ENCODE measurements at regions not wholly inside any gene's neighbourhood (a gene's known extent, or its start where the extent isn't known, plus 50 kb on each side); places are given as distances from the start of the nearest gene placed in this dataset.

- Mint-ChIP-seq H3K4me3 (no peak overlapping the region), H3K4me1 (ENCODE audit: unreplicated experiment) (peaks cover 11% of the 10 kb centered on the region), H3K27ac (peak overlapping the region; percentile 30), H3K27me3 (no peaks in the 10 kb centered on the region), H3K36me3 (no peaks in the 10 kb centered on the region), H3K9me3 (no peaks in the 10 kb centered on the region)
- no peak for TF ChIP-seq CTCF (conservative IDR thresholded peaks at IDR 0.05)
- DNase-seq (ENCODE audit: extremely low spot score, unreplicated experiment) = no peak
These were observed 165.6 kb upstream of the MIR17HG start for GRCh38 chr13:91181892-91182291.

GRCh38 chr13:91184244-91184926, 163.1 kb upstream of the MIR17HG start:
- peaks cover 7% of the 10 kb centered on the region for H3K4me1 Mint-ChIP-seq (ENCODE audit: unreplicated experiment)
- no peaks in the 10 kb centered on the region for H3K36me3 Mint-ChIP-seq
- no peak for TF ChIP-seq CTCF (conservative IDR thresholded peaks at IDR 0.05)
- H3K9me3 Mint-ChIP-seq = no peaks in the 10 kb centered on the region
- H3K27ac Mint-ChIP-seq = no peak overlapping the region
- no peak for DNase-seq (ENCODE audit: extremely low spot score, unreplicated experiment)
- H3K27me3 Mint-ChIP-seq = no peaks in the 10 kb centered on the region
- no peak overlapping the region for H3K4me3 Mint-ChIP-seq

- Mint-ChIP-seq H3K4me1 (ENCODE audit: unreplicated experiment) (peaks cover 7% of the 10 kb centered on the region), H3K36me3 (no peaks in the 10 kb centered on the region), H3K4me3 (no peak overlapping the region), H3K27me3 (no peaks in the 10 kb centered on the region), H3K27ac (no peak overlapping the region), H3K9me3 (no peaks in the 10 kb centered on the region)
- no peak for DNase-seq (ENCODE audit: extremely low spot score, unreplicated experiment)
- peak; percentile 70 for TF ChIP-seq CTCF (conservative IDR thresholded peaks at IDR 0.05)
These were observed 162.1 kb upstream of the MIR17HG start for GRCh38 chr13:91185294-91185863.

GRCh38 chr13:91187522-91187921, 160.0 kb upstream of the MIR17HG start:
- H3K9me3 Mint-ChIP-seq = no peaks in the 10 kb centered on the region
- peaks cover 7% of the 10 kb centered on the region for H3K4me1 Mint-ChIP-seq (ENCODE audit: unreplicated experiment)
- no peaks in the 10 kb centered on the region for H3K36me3 Mint-ChIP-seq
- no peak overlapping the region for H3K27ac Mint-ChIP-seq
- TF ChIP-seq CTCF (conservative IDR thresholded peaks at IDR 0.05) = no peak
- no peaks in the 10 kb centered on the region for H3K27me3 Mint-ChIP-seq
- H3K4me3 Mint-ChIP-seq = no peak overlapping the region
- DNase-seq (ENCODE audit: extremely low spot score, unreplicated experiment) = no peak

- H3K4me3 Mint-ChIP-seq = no peak overlapping the region
- no peak for DNase-seq (ENCODE audit: extremely low spot score, unreplicated experiment)
- H3K9me3 Mint-ChIP-seq = peaks cover 5% of the 10 kb centered on the region
- no peak for TF ChIP-seq CTCF (conservative IDR thresholded peaks at IDR 0.05)
- H3K4me1 Mint-ChIP-seq (ENCODE audit: unreplicated experiment) = peaks cover 1% of the 10 kb centered on the region
- H3K27ac Mint-ChIP-seq = no peak overlapping the region
- no peaks in the 10 kb centered on the region for H3K36me3 Mint-ChIP-seq
- no peaks in the 10 kb centered on the region for H3K27me3 Mint-ChIP-seq
These were observed 158.0 kb upstream of the MIR17HG start for GRCh38 chr13:91189506-91189905.

Measured in type B pancreatic cell (in vitro differentiated cells).